ENCODE measurements at regions not wholly inside any gene's neighbourhood (a gene's known extent, or its start where the extent isn't known, plus 50 kb on each side); places are given as distances from the start of the nearest gene placed in this dataset.
"Not testable (repeated sequence)": the region's sequence is repeated elsewhere in the genome, so short reads cannot be mapped to it uniquely, and the experiment has no call there.

DNA sequence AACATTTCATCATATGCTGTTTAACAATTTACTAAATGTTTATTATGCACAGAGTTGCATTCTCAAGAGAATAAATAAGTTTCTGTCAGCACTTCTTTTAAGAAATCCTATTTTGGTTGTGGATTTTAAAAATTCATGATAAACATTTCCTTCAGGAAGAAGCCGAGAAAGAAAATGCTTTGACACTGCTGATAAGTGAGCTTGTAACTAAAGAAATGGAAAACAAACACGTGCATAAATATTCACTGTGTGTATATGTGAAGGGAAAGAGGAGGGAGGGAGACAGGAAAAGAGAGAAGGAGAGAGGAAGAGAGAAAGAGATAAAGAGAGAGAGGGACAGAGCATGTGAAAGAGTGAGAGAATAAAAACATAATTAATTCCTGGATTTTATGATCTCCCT is 1165.0 kb downstream of the DIAPH3 start:
- no peak for DNase-seq (ENCODE audit: extremely low spot score, insufficient read length, low read depth)
- FAIRE-seq = no peak

- FAIRE-seq = no peak
- DNase-seq (ENCODE audit: extremely low spot score, insufficient read length, low read depth) = no peak
Observed at GRCh38 chr13:58999851-59000250, 1163.9 kb downstream of the DIAPH3 start.

- FAIRE-seq = no peak
- no peak for DNase-seq (ENCODE audit: extremely low spot score, insufficient read length, low read depth)
Observed at GRCh38 chr13:59000770-59001169, 1163.0 kb downstream of the DIAPH3 start.

- DNase-seq (ENCODE audit: extremely low spot score, insufficient read length, low read depth) (no peak), FAIRE-seq (no peak)
Observed at GRCh38 chr13:59012731-59013130, 1151.0 kb downstream of the DIAPH3 start.

DNA sequence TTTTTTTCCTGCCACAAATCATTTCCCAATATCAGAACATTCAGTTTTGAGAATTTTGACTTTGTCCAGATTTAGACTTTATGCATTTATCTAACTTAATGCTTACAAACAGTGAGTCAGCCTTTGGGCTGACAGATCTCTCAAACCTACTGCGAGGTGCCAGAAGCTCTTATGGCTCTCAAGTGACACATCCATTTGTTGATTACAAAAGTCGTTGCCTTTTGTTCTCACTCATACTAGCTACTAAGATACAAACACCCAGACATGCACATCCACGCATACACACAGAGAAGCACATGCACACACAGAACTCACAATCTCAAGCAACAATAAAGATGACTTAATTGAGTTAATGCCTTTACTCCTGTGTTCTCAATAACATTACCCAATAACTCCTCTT is 1147.5 kb downstream of the DIAPH3 start:
- DNase-seq (ENCODE audit: extremely low spot score, insufficient read length, low read depth) (no peak), FAIRE-seq (no peak)

DNA sequence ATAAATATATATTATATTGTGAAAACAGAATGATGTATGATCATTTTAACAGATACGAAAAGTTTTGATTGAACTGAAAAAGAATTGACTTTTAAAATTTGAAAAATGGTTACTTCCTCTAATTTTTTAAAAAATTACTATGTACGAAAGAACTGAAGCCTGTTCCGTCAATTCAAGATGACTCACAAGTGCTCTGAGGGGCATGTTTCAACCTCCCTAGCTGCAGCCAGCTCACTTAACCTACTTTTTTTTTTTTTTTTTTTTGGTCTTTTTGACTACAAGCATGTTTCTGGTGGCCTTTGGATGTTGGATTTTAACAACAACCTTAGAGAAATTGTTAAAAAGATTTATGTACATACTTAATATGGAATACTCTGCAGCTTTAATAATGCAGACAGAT is 1139.3 kb downstream of the DIAPH3 start:
- no peak for DNase-seq (ENCODE audit: extremely low spot score, insufficient read length, low read depth)
- no peak for FAIRE-seq

DNA sequence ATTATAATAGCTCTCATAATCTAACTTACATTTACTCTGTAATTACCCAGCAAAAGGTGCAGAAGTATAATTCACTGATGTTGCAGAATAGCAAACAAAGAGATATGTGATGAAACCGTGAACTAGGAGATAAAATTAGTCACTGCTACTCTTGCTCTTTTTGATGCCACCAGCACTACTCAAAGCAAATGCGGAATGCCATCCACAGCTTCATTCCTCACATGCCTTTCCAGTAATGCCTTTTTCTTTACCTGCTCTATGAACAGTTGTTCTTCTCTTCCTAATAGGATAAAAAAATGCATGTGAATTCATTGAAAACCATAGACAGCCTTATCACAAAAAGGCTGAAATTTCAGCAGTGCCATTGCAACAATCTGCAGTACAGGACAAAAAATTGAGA is 1129.5 kb downstream of the DIAPH3 start:
- FAIRE-seq (no peak), DNase-seq (ENCODE audit: extremely low spot score, insufficient read length, low read depth) (no peak)

- FAIRE-seq = no peak
- DNase-seq (ENCODE audit: extremely low spot score, insufficient read length, low read depth) = no peak
Observed at GRCh38 chr13:59038824-59039223, 1124.9 kb downstream of the DIAPH3 start.

DNA sequence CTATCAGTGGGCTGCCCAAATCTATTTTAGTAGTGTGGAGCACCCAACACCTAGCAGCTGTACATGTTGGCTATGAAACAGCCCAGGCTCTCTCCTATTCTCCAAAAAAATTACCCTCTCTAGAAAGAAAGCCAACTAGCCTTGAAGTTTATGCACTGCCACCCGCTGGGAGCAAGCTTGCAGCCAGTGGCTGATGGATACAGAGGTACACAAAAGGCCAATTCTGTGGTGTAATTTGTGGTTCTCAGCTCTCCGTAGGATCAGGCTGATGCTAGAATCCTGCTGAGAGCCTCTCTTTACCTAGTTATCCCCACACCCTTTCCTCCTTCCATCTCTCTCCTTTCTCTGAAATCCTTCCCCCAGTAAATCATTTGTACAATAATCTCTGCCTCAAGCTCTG is 1120.7 kb downstream of the DIAPH3 start:
- FAIRE-seq (no peak), DNase-seq (ENCODE audit: extremely low spot score, insufficient read length, low read depth) (no peak)

DNA sequence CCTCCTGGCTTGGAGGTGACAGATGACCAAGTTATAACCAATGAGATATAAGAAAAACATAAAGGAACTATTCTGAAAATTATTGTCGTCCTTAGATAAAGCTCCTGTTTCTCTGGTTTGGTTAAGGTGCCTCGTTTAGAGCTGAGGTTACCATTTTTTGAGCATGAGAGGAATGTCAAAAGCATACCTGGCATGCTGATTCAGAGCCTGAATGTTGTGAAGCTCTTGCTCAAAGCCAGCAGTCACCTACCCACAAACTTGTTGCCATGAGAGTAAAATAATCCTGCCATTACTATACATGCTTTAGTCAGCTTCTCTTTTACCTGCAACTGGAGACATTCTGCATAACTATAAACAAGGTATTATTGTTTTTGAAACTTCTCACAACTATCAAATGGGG is 1116.2 kb downstream of the DIAPH3 start:
- FAIRE-seq = no peak
- DNase-seq (ENCODE audit: extremely low spot score, insufficient read length, low read depth) = no peak

DNA sequence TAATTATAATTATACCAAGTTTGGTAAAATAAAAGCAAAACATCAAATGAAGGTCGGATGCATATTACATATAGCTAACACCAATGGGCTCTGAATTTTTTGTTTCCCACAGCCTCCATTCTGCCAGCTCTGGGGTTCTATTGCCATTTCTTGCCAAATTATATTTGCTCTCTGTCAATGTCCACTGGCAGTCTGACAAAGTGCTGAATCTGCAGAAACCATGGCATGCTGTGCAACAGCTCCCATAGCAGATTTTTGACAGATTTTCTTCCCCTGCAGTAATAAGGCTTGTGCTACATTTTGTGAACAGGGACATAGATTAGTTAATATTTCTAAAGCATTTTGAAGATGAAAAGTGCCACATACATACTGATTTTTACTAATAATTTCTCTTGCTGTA is 1102.1 kb downstream of the DIAPH3 start:
- DNase-seq (ENCODE audit: extremely low spot score, insufficient read length, low read depth) (no peak), FAIRE-seq (no peak)

DNA sequence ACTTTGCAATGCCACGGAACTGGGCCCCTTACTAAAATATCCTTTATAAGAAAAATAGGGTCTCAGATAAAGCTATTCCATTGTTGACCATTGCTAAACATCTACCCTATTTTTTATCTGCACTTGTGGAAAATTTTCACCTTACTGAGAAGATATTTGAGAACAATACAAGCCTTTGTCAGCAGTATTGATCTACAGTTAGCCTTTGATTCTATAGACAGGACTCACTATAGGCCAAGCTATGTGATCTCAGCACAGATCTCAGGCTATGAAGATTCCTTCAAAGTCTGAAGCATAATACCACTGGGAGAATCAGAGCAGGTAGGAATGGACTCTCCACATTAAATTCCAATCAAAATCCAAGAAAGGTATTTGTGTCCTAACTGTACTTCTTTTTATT is 1099.7 kb downstream of the DIAPH3 start:
- FAIRE-seq (no peak), DNase-seq (ENCODE audit: extremely low spot score, insufficient read length, low read depth) (no peak)

GRCh38 chr13:59076386-59076785 is 1087.3 kb downstream of the DIAPH3 start:
- not testable (repeated sequence) for DNase-seq (ENCODE audit: extremely low spot score, insufficient read length, low read depth); FAIRE-seq

DNA sequence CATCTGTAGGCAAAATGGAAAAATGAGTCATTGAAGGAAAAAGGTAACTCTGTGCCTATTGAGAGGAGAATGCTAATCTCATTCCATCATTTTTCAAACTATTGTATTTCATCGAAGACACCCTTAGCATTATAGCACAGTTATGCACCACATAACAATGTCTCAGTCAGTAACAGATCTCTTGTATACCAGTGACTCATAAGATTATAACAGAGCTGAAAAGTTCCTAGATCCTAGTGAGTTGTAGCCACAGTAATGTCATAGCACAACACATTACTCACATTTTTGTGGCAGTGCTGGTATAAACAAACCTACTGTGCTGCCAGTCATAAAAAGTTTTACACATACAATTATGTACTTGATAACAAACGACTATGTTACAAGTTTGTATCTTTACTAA is 1077.6 kb downstream of the DIAPH3 start:
- FAIRE-seq (no peak), DNase-seq (ENCODE audit: extremely low spot score, insufficient read length, low read depth) (no peak)

- no peak for FAIRE-seq
- DNase-seq (ENCODE audit: extremely low spot score, insufficient read length, low read depth) = no peak
Observed at GRCh38 chr13:59088716-59089115, 1075.0 kb downstream of the DIAPH3 start.

DNA sequence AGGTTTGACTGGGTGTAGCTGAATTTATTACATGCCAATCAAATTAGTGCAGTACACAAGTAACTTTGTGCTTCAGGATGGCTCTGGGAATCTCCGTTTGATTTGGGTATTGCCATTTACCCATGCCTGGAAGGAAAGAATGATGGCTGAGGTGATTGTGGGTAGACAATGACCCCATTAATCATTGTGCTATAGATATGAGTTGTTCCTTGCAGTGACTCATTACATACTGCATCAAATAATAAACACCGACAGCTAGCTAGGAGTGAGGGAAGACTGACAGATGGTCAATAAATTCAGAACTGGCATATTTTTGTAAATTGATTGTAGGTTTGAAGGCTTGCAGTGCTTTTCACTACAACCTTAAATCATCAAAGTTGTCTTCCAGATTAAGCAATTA is 1069.5 kb downstream of the DIAPH3 start:
- DNase-seq (ENCODE audit: extremely low spot score, insufficient read length, low read depth) (no peak), FAIRE-seq (no peak)

- no peak for DNase-seq (ENCODE audit: extremely low spot score, insufficient read length, low read depth)
- no peak for FAIRE-seq
Observed at GRCh38 chr13:59099182-59099974, 1064.3 kb downstream of the DIAPH3 start.

- FAIRE-seq = no peak
- no peak for DNase-seq (ENCODE audit: extremely low spot score, insufficient read length, low read depth)
Observed at GRCh38 chr13:59103004-59103768, 1060.5 kb downstream of the DIAPH3 start.

DNA sequence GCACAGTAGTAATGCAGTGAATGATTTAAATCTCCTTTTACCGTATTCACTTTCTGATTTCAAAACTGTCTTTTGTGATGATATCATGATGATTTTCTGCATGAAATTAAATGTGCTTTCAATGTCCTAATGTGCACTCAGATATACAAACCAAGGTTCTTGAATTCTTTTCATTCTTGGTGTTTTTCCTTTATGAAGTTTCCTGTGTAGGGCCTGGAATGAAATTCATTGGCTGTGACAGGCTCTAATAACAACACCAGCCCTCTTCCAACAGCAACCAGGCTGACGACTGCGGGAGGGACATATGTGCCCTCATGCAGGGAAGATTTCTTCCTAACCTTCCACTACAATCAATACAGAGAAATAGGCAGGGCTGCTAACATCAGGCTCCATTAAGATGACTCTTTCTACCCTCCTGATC is 1052.0 kb downstream of the DIAPH3 start:
- no peak for DNase-seq (ENCODE audit: extremely low spot score, insufficient read length, low read depth)
- FAIRE-seq = no peak

DNA sequence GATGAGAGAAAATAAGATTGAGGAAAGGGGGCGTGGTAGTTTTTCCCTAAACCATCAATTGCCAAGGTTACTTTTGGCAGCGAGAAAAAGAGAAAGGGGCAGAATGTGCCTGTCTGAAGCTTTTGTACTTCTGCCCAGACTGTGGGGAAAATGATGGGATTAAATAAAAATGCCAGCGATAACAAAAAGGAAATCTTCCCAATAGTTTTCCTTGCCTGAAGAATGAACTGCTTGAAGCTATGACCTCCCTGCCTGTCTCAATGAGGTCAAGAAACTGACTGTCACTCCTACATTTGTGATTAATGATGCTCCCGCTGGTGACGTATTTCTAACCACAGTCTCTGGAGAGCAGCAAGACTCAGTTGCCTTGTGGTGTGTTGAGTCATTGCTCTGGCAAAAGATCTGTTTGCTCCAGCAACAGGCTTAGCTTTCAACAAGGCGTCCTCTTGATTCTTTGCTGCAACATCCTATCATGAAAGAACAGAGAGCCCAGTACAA is 1051.5 kb downstream of the DIAPH3 start:
- FAIRE-seq (no peak), DNase-seq (ENCODE audit: extremely low spot score, insufficient read length, low read depth) (no peak)

DNA sequence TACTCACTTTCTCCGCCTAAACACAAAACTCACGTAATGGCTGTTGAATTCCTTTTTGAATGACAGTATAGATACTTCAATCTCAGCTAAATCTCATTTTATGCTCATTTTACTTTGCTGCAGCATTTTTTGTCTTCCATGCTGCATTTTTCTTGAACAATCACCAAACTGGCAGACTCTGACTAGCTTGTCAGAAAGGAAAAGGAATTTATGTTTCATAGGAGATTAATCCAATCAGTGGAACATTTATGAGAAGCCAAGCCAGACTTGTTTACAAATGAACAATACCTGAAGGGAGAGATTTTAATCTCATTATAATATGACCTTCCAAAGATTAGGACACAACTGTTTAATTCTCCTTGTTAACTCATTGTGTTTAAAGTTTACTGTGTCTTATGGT is 1044.3 kb downstream of the DIAPH3 start:
- FAIRE-seq (no peak), DNase-seq (ENCODE audit: extremely low spot score, insufficient read length, low read depth) (no peak)

Data from GM18507 (cell line).